Vagina (tissue), 2 donors: ENCODE measurements at regions not wholly inside any gene's neighbourhood (a gene's known extent, or its start where the extent isn't known, plus 50 kb on each side); places are given as distances from the start of the nearest gene placed in this dataset.

Experiments
- CTCF ChIP-seq, 3 experiments: fragments of 450-650 bp in 2 of 3; fragments of 200-600 bp in 1 of 3; sonication (generic) in 1 of 3; IDR thresholded peaks; one replicate each; pipeline ENCODE4 v1.5.1; 2017 to 2019; ENCODE audit warnings: antibody characterized with exemption in 3 of 3, mild to moderate bottlenecking in 2 of 3, moderate library complexity in 2 of 3
- POLR2A ChIP-seq, 2 donors: fragments of 450-650 bp; IDR thresholded peaks; one replicate each; pipeline ENCODE4 v1.6.1; 2017; ENCODE audit warnings: antibody characterized with exemption in 2 of 2, mild to moderate bottlenecking in 2 of 2, moderate library complexity in 2 of 2
- POLR2AphosphoS5 ChIP-seq, 2 donors: sonication (generic); formaldehyde crosslinking; IDR thresholded peaks; one replicate each; pipeline ENCODE4 v1.9.0; 2017; ENCODE audit warnings: antibody characterized with exemption in 2 of 2, mild to moderate bottlenecking in 2 of 2, low read depth in 1 of 2; ENCODE audit not compliant: insufficient read depth in 1 of 2

GRCh38 chr10:4029866-4030265 lies 244.9 kb upstream of the KLF6 start:
- TF ChIP-seq POLR2AphosphoS5 (IDR thresholded peaks at IDR 0.05; ENCODE audit: insufficient read depth in 1 of 2, low read depth in 1 of 2), result no peak
- TF ChIP-seq CTCF (IDR thresholded peaks at IDR 0.05), result no peak
- no peak for TF ChIP-seq POLR2A (IDR thresholded peaks at IDR 0.05)
